ENCODE measurements at regions not wholly inside any gene's neighbourhood (a gene's known extent, or its start where the extent isn't known, plus 50 kb on each side); places are given as distances from the start of the nearest gene placed in this dataset.

DNA sequence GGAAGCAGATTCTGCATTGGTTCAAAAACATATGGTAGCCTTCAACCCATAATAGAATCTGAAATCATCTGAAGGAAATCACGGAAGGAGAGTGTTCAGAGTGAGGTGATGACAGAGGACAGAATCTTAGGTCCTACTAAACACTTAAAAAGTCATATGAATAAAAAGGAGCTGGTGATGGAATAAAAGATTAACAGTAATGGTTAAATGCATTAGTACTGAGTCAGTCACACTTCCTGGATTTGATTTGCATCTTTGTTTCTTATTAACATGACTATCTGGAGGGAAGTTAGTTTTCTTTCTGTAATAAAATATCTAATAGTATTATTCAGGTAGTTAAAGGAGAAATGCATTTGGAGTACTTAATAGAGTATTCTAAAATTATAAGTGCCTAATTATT, 296.3 kb upstream of the ATXN7L3B start:
- no peak for TF ChIP-seq CTCF (IDR thresholded peaks at IDR 0.05)
- no peak for TF ChIP-seq POLR2A (IDR thresholded peaks at IDR 0.05)
